22Rv1 (cell line): ENCODE measurements at regions not wholly inside any gene's neighbourhood (a gene's known extent, or its start where the extent isn't known, plus 50 kb on each side); places are given as distances from the start of the nearest gene placed in this dataset.

Experiments
- H3K27ac ChIP-seq: fragments of 450-650 bp; 2 replicates; pipeline ENCODE4 v1.5.1; 2017
- ZFX ChIP-seq: fragments of 450-650 bp; IDR thresholded peaks from 2 replicates; pipeline ENCODE4 v1.6.1; 2017; ENCODE audit warnings: antibody characterized with exemption, borderline replicate concordance
- TF ChIP-seq, protein P1 (sequence below): fragments of 450-650 bp; IDR thresholded peaks from 2 replicates; pipeline ENCODE4 v1.5.1; 2017; ENCODE audit warnings: mild to moderate bottlenecking

GRCh38 chrX:139083191-139083590 lies 371.7 kb upstream of the FGF13 start:
- no peak overlapping the region for H3K27ac ChIP-seq
- TF ChIP-seq, protein P1, sequence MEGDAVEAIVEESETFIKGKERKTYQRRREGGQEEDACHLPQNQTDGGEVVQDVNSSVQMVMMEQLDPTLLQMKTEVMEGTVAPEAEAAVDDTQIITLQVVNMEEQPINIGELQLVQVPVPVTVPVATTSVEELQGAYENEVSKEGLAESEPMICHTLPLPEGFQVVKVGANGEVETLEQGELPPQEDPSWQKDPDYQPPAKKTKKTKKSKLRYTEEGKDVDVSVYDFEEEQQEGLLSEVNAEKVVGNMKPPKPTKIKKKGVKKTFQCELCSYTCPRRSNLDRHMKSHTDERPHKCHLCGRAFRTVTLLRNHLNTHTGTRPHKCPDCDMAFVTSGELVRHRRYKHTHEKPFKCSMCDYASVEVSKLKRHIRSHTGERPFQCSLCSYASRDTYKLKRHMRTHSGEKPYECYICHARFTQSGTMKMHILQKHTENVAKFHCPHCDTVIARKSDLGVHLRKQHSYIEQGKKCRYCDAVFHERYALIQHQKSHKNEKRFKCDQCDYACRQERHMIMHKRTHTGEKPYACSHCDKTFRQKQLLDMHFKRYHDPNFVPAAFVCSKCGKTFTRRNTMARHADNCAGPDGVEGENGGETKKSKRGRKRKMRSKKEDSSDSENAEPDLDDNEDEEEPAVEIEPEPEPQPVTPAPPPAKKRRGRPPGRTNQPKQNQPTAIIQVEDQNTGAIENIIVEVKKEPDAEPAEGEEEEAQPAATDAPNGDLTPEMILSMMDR: no peak
- no peak for TF ChIP-seq ZFX

- TF ChIP-seq ZFX: no peak
- TF ChIP-seq, protein P1: no peak
Observed at GRCh38 chrX:139081965-139082364, 370.4 kb upstream of the FGF13 start.

GRCh38 chrX:139079789-139080188 lies 368.3 kb upstream of the FGF13 start:
- no peak overlapping the region for H3K27ac ChIP-seq
- TF ChIP-seq, protein P1: no peak
- TF ChIP-seq ZFX: no peak

More at GRCh38 chrX:139081965-139082364, 370.4 kb upstream of the FGF13 start:
- H3K27ac ChIP-seq: no peak overlapping the region

- no peak overlapping the region for H3K27ac ChIP-seq
- no peak for TF ChIP-seq ZFX
- TF ChIP-seq, protein P1: no peak
Observed at GRCh38 chrX:139078761-139079280, 367.3 kb upstream of the FGF13 start.

DNA sequence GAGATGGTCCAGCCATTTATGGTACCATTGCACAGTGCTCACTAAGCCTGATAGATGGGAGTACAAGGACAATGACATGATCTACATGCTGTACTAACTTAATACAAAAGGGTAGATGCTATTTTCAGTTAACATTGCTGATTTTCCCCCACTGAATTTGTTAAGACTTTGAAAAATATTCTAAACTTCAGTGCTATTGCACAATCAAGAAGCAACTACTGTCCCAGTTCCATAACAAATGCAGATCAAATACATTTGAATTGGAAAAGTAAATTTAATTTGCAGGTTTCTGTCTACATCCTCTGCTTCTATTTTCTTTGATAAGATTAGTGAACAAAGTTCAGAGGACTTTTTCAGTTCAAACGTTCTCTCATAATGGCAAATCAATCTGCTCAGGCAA lies 366.8 kb upstream of the FGF13 start:
- TF ChIP-seq, protein P1: no peak
- TF ChIP-seq ZFX: no peak
- H3K27ac ChIP-seq: no peak overlapping the region

DNA sequence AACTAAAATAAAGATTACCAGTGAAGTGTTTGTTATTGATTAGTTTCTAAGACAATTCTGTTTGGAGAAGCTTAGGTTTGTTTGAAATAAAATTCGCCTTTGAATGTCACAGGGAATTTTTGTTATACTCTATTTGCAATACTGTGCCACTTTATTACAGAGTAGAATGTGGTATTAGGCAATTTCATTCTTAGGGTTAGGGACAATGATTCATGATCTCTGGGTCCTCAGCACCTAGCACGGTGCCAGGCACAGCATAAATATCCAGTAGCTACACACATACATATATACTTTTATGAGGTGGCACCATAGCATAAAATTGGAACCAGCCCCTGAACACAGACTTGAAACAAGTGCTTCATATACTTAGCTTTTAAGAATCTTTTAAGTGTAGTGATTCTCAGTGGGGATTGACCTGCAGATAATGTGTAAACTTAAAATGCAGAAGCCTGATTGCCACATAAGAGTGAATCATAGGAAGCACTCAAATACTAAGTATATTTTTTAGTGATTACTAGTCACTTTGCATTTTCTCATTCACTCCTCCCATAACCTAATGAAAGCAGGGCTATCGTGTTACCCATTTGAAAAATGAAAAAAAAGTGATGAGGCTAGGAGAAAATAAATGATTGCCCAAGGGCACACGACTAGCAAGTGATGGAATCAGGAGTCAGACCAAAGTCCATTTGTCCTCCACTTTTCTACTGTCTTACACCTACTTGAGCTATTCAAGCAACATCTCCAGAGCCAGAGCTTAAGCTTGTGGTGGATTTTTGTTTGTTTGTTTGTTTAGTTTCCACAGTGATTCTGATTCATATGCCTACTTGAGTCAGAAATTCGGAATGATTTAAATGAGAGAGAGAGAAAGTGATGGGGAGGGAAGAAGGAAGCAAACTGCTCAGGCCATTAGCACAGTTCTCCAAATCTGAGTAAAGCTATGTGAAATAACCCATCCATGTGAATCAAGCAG lies 366.0 kb upstream of the FGF13 start:
- TF ChIP-seq, protein P1: no peak
- TF ChIP-seq ZFX: no peak

DNA sequence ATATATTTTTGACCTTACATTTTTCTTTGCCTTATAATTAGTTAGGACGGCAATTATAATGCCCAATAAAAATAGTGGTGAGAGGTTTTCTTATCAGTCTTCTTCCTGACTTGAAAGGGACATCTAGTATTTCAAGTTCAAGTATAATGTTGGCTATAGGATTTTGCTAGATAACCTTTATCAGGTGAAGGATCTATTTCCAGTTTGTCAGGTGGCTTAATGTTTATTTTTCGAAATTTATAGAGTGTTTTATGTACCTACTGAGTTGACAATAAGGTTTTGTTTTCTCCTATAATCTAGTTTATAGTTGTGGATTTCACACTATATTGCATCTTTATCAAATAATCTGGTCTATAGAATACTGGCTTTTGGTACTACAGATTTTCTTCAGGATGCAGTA lies 351.8 kb upstream of the FGF13 start:
- TF ChIP-seq ZFX: no peak
- TF ChIP-seq, protein P1: no peak

More for the DNA sequence above, 366.0 kb upstream of the FGF13 start:
- H3K27ac ChIP-seq: no peak overlapping the region

More for the DNA sequence above, 351.8 kb upstream of the FGF13 start:
- H3K27ac ChIP-seq: no peak overlapping the region
